Mesendoderm (in vitro differentiated cells): ENCODE measurements at regions not wholly inside any gene's neighbourhood (a gene's known extent, or its start where the extent isn't known, plus 50 kb on each side); places are given as distances from the start of the nearest gene placed in this dataset.
"Not testable (repeated sequence)": the region's sequence is repeated elsewhere in the genome, so short reads cannot be mapped to it uniquely, and the experiment has no call there.

Experiments used
- DNase-seq: peaks from one replicate; pipeline ENCODE4 v3.0.0; 2013
- H2AK5ac ChIP-seq: 2 replicates; pipeline ENCODE4 v1.6.1; 2013; ENCODE audit warnings: low read length, inconsistent platforms
- H2BK120ac ChIP-seq: 2 replicates; pipeline ENCODE4 v1.6.1; 2013; ENCODE audit warnings: low read depth, mild to moderate bottlenecking, low read length, moderate library complexity, mixed read lengths
- H2BK15ac ChIP-seq: replicated peaks from 2 replicates; pipeline ENCODE4 v1.6.1; 2013; ENCODE audit warnings: low read depth, mild to moderate bottlenecking, moderate library complexity
- H2BK5ac ChIP-seq: 2 replicates; pipeline ENCODE4 v1.6.1; 2013; ENCODE audit warnings: low read length, inconsistent platforms
- H3K18ac ChIP-seq: 2 replicates; pipeline ENCODE4 v1.6.1; 2013; ENCODE audit warnings: mild to moderate bottlenecking, low read length, mixed read lengths
- H3K23ac ChIP-seq: one replicate; pipeline ENCODE4 v1.6.1; 2013; ENCODE audit warnings: low read length
- H3K27ac ChIP-seq: 2 replicates; pipeline ENCODE4 v1.5.1; 2013; ENCODE audit warnings: low read depth, mild to moderate bottlenecking, inconsistent platforms, low read length, moderate library complexity
- H3K27me3 ChIP-seq: 2 replicates; pipeline ENCODE4 v1.6.1; 2013; ENCODE audit warnings: low read length, control low read depth, mild to moderate bottlenecking, inconsistent platforms; ENCODE audit not compliant: insufficient read depth, poor library complexity
- H3K36me3 ChIP-seq: 2 replicates; pipeline ENCODE4 v1.6.1; 2013; ENCODE audit warnings: low read length, inconsistent platforms; ENCODE audit not compliant: control insufficient read depth, insufficient read depth
- H3K4ac ChIP-seq: one replicate; pipeline ENCODE4 v1.6.1; 2013; ENCODE audit warnings: low read depth, mild to moderate bottlenecking, low read length, moderate library complexity
- H3K4me1 ChIP-seq: 2 replicates; pipeline ENCODE4 v1.6.1; 2013; ENCODE audit warnings: low read depth, low read length, inconsistent platforms; ENCODE audit not compliant: control insufficient read depth
- H3K4me2 ChIP-seq: 2 replicates; pipeline ENCODE4 v1.6.1; 2013; ENCODE audit warnings: low read length
- H3K4me3 ChIP-seq: 2 replicates; pipeline ENCODE4 v1.5.1; 2013; ENCODE audit warnings: mild to moderate bottlenecking, low read length
- H3K56ac ChIP-seq: one replicate; pipeline ENCODE4 v1.6.1; 2013; ENCODE audit warnings: low read length
- H3K79me1 ChIP-seq: 2 replicates; pipeline ENCODE4 v1.6.1; 2013; ENCODE audit warnings: low read length, inconsistent platforms
- H3K79me2 ChIP-seq: 2 replicates; pipeline ENCODE4 v1.6.1; 2013; ENCODE audit warnings: mild to moderate bottlenecking, low read length; ENCODE audit not compliant: control insufficient read depth, insufficient read depth
- H3K9ac ChIP-seq: 2 replicates; pipeline ENCODE4 v1.6.1; 2013; ENCODE audit warnings: low read length, inconsistent platforms
- H4K5ac ChIP-seq: one replicate; pipeline ENCODE4 v1.6.1; 2013; ENCODE audit warnings: low read length
- H4K8ac ChIP-seq: one replicate; pipeline ENCODE4 v1.6.1; 2013; ENCODE audit warnings: low read depth, mild to moderate bottlenecking, control low read depth, low read length, moderate library complexity
- WGBS: extraction: QIAGEN DNeasy Blood & Tissue Kit; methylation state at CpG from one replicate; pipeline ENCODE4 v1.1.7; 2013; ENCODE audit warnings: low lambda C conversion rate, missing lambda C conversion rate; ENCODE audit not compliant: insufficient coverage; ENCODE audit errors: extremely low coverage; 5-methylcytosine and 5-hydroxymethylcytosine counted together

- H4K5ac ChIP-seq, H3K4me1 ChIP-seq, H3K18ac ChIP-seq, H3K79me1 ChIP-seq, H3K4me2 ChIP-seq, H4K8ac ChIP-seq, H3K4me3 ChIP-seq, H3K79me2 ChIP-seq, H2AK5ac ChIP-seq, H3K27ac ChIP-seq, H2BK5ac ChIP-seq, H3K36me3 ChIP-seq, H2BK15ac ChIP-seq, DNase-seq, H3K4ac ChIP-seq, H2BK120ac ChIP-seq, H3K56ac ChIP-seq, H3K27me3 ChIP-seq, H3K9ac ChIP-seq, H3K23ac ChIP-seq: not testable (repeated sequence)
- WGBS = no CpG with 5 or more reads among the region's 4 CpGs
Observed at GRCh38 chr17:30657148-30657547, 167.3 kb downstream of the CRLF3 start.

- not testable (repeated sequence) for H3K23ac ChIP-seq, H3K79me1 ChIP-seq, H3K4ac ChIP-seq, H4K5ac ChIP-seq, H2BK15ac ChIP-seq, H2BK5ac ChIP-seq, H3K18ac ChIP-seq, H4K8ac ChIP-seq, H3K4me1 ChIP-seq, H3K27me3 ChIP-seq, H3K79me2 ChIP-seq, H3K36me3 ChIP-seq, H3K9ac ChIP-seq, H3K4me2 ChIP-seq, H2BK120ac ChIP-seq, DNase-seq, H3K27ac ChIP-seq, H2AK5ac ChIP-seq, H3K56ac ChIP-seq, H3K4me3 ChIP-seq
- WGBS = no CpG with 5 or more reads among the region's 1 CpG
Observed at GRCh38 chr17:30653038-30653437, 171.5 kb downstream of the CRLF3 start.

- no CpG with 5 or more reads among the region's 7 CpGs for WGBS
- H3K56ac ChIP-seq, H3K9ac ChIP-seq, H3K79me2 ChIP-seq, H4K5ac ChIP-seq, H3K36me3 ChIP-seq, H2BK5ac ChIP-seq, H3K4me1 ChIP-seq, H2BK15ac ChIP-seq, H2AK5ac ChIP-seq, H4K8ac ChIP-seq, H3K27me3 ChIP-seq, H3K23ac ChIP-seq, H3K4me3 ChIP-seq, H2BK120ac ChIP-seq, H3K79me1 ChIP-seq, H3K27ac ChIP-seq, H3K4me2 ChIP-seq, DNase-seq, H3K18ac ChIP-seq, H3K4ac ChIP-seq: not testable (repeated sequence)
Observed at GRCh38 chr17:30650149-30650548, 172.9 kb downstream of the GOSR1 start.

GRCh38 chr17:30648015-30648620 lies 170.9 kb downstream of the GOSR1 start:
- H3K9ac ChIP-seq, H3K18ac ChIP-seq: not testable (repeated sequence)

GRCh38 chr17:30645875-30646274 lies 168.7 kb downstream of the GOSR1 start:
- H3K4me3 ChIP-seq, H3K4me2 ChIP-seq, H3K79me2 ChIP-seq, H2AK5ac ChIP-seq, H4K5ac ChIP-seq, H3K79me1 ChIP-seq, H3K9ac ChIP-seq, H3K23ac ChIP-seq, H3K36me3 ChIP-seq, H3K27me3 ChIP-seq, H3K27ac ChIP-seq, H3K56ac ChIP-seq, H3K4me1 ChIP-seq, H2BK15ac ChIP-seq, H2BK5ac ChIP-seq, H4K8ac ChIP-seq, H3K4ac ChIP-seq, H3K18ac ChIP-seq, H2BK120ac ChIP-seq: not testable (repeated sequence)
- no CpG with 5 or more reads among the region's 7 CpGs for WGBS
- peak; percentile 85 for DNase-seq

More at GRCh38 chr17:30648015-30648620, 170.9 kb downstream of the GOSR1 start:
- not testable (repeated sequence) for H2BK15ac ChIP-seq, H2AK5ac ChIP-seq, H3K4me2 ChIP-seq, H3K27ac ChIP-seq, H3K4me1 ChIP-seq, H3K4me3 ChIP-seq, H4K8ac ChIP-seq, H3K27me3 ChIP-seq, H4K5ac ChIP-seq, H3K79me1 ChIP-seq, H3K23ac ChIP-seq, H3K56ac ChIP-seq, H3K79me2 ChIP-seq, DNase-seq, H3K36me3 ChIP-seq, H2BK5ac ChIP-seq, H2BK120ac ChIP-seq
- no CpG with 5 or more reads among the region's 7 CpGs for WGBS
- peak overlapping the region; percentile 3 for H3K4ac ChIP-seq

- not testable (repeated sequence) for DNase-seq
- no CpG with 5 or more reads among the region's 8 CpGs for WGBS
Observed at GRCh38 chr17:30644713-30645112, 167.5 kb downstream of the GOSR1 start.

More at GRCh38 chr17:30644713-30645112, 167.5 kb downstream of the GOSR1 start:
- not testable (repeated sequence) for H3K27ac ChIP-seq, H3K79me1 ChIP-seq, H4K5ac ChIP-seq, H3K56ac ChIP-seq, H3K18ac ChIP-seq, H2BK15ac ChIP-seq, H3K9ac ChIP-seq, H3K4me1 ChIP-seq, H3K4me3 ChIP-seq, H2BK120ac ChIP-seq, H3K4ac ChIP-seq, H3K36me3 ChIP-seq, H2BK5ac ChIP-seq, H3K4me2 ChIP-seq, H2AK5ac ChIP-seq, H3K23ac ChIP-seq, H3K27me3 ChIP-seq, H4K8ac ChIP-seq, H3K79me2 ChIP-seq
